Activated B cell treated with CpG ODN at 0.5 μM for 24 hours (primary cell): ENCODE measurements at regions not wholly inside any gene's neighbourhood (a gene's known extent, or its start where the extent isn't known, plus 50 kb on each side); places are given as distances from the start of the nearest gene placed in this dataset.

Experiments
- ATAC-seq: fragments of 200-7000 bp; cut with Tn5 transposase; one replicate; pipeline ENCODE4 v1.10.0; 2021; ENCODE audit warnings: low read depth, mild to moderate bottlenecking, moderate library complexity
- CTCF ChIA-PET: fragments of 350-600 bp; sonication (Branson Sonifier 250); formaldehyde crosslinking; loops from one replicate; lab custom pipeline; 2021; ENCODE audit warnings: antibody characterized with exemption; lab: Charles Lee
- POLR2A ChIA-PET: fragments of 350-600 bp; sonication (Branson Sonifier 250); formaldehyde crosslinking; loops from one replicate; lab custom pipeline; 2021; ENCODE audit warnings: antibody characterized with exemption; lab: Charles Lee
- DNase-seq: peaks from one replicate; pipeline ENCODE4 v3.0.0; 2022
- H3K27ac Mint-ChIP-seq: one replicate; pipeline ENCODE4 v1.8.0; 2020; ENCODE audit warnings: mixed read lengths
- H3K27me3 Mint-ChIP-seq: one replicate; pipeline ENCODE4 v1.8.0; 2021; ENCODE audit warnings: mixed read lengths
- H3K36me3 Mint-ChIP-seq: one replicate; pipeline ENCODE4 v1.8.0; 2021; ENCODE audit warnings: low read depth, mixed read lengths
- H3K4me1 Mint-ChIP-seq: one replicate; pipeline ENCODE4 v1.8.0; 2021; ENCODE audit warnings: mixed read lengths
- H3K4me3 Mint-ChIP-seq: one replicate; pipeline ENCODE4 v1.8.0; 2020; ENCODE audit warnings: mild to moderate bottlenecking, mixed read lengths
- H3K9me3 Mint-ChIP-seq: one replicate; pipeline ENCODE4 v1.8.0; 2020; ENCODE audit warnings: mixed read lengths
- intact Hi-C: fragments of 100-400 bp; cut with micrococcal nuclease; formaldehyde crosslinking; loops from one replicate; pipeline ENCODE4 v1.15.1; 2024
- TF ChIP-seq, protein P1 (sequence below): fragments of 200-600 bp; IDR thresholded peaks from one replicate; pipeline ENCODE4 v1.8.0; 2022; ENCODE audit warnings: antibody characterized with exemption, mild to moderate bottlenecking

GRCh38 chr4:144494280-144494679 lies 151.7 kb upstream of the HHIP start:
- no peak for ATAC-seq
- CTCF ChIA-PET: no interaction called here
- Mint-ChIP-seq H3K4me3 (no peak overlapping the region), H3K9me3 (no peaks in the 10 kb centered on the region), H3K27me3 (no peaks in the 10 kb centered on the region), H3K27ac (no peak overlapping the region), H3K4me1 (no peaks in the 10 kb centered on the region), H3K36me3 (no peaks in the 10 kb centered on the region)
- TF ChIP-seq, protein P1, sequence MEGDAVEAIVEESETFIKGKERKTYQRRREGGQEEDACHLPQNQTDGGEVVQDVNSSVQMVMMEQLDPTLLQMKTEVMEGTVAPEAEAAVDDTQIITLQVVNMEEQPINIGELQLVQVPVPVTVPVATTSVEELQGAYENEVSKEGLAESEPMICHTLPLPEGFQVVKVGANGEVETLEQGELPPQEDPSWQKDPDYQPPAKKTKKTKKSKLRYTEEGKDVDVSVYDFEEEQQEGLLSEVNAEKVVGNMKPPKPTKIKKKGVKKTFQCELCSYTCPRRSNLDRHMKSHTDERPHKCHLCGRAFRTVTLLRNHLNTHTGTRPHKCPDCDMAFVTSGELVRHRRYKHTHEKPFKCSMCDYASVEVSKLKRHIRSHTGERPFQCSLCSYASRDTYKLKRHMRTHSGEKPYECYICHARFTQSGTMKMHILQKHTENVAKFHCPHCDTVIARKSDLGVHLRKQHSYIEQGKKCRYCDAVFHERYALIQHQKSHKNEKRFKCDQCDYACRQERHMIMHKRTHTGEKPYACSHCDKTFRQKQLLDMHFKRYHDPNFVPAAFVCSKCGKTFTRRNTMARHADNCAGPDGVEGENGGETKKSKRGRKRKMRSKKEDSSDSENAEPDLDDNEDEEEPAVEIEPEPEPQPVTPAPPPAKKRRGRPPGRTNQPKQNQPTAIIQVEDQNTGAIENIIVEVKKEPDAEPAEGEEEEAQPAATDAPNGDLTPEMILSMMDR: no peak
- DNase-seq: no peak
- POLR2A ChIA-PET: no interaction called here
- intact Hi-C loops: no loop called here

GRCh38 chr4:144495944-144496343 lies 150.0 kb upstream of the HHIP start:
- no peak for ATAC-seq
- Mint-ChIP-seq H3K27ac (no peak overlapping the region), H3K27me3 (no peaks in the 10 kb centered on the region), H3K4me3 (no peak overlapping the region), H3K4me1 (no peaks in the 10 kb centered on the region), H3K9me3 (no peaks in the 10 kb centered on the region), H3K36me3 (no peaks in the 10 kb centered on the region)
- ChIA-PET CTCF (no interaction called here), POLR2A (no interaction called here)
- no peak for DNase-seq
- intact Hi-C loops: no loop called here
- TF ChIP-seq, protein P1: no peak

- no peak overlapping the region for H3K4me3 Mint-ChIP-seq
- no peaks in the 10 kb centered on the region for H3K36me3 Mint-ChIP-seq
- POLR2A ChIA-PET: no interaction called here
- peaks cover 4% of the 10 kb centered on the region for H3K4me1 Mint-ChIP-seq
- CTCF ChIA-PET: no interaction called here
- TF ChIP-seq, protein P1: no peak
- H3K27ac Mint-ChIP-seq: no peak overlapping the region
- no peaks in the 10 kb centered on the region for H3K9me3 Mint-ChIP-seq
- DNase-seq: no peak
- ATAC-seq: no peak
- H3K27me3 Mint-ChIP-seq: no peaks in the 10 kb centered on the region
- intact Hi-C loops: no loop called here
These were observed 146.2 kb upstream of the HHIP start for GRCh38 chr4:144499777-144500176.

DNA sequence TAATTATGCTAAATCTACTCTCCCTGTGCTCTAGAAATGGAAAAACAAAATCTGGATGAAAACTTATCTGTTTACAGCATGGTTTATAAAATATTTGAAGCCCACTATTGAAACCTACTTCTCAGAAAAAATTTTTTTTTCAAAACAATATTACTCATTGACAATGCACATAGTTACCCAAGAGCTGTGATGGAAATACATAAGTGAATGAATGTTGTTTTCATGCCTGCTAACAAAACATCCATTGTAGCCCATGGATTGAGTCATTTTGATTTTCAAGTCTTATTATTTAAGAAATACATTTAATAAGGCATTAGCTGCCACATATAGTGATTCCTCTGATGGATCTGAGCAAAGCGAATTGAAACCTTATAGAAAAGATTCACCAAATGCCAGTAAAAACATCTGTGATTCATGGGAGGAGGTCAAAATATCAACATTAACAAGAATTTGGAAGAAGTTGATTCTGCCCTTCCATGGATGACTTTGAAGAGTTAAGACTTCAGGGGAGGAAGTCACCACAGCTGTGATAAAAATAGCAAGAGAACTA lies 144.7 kb upstream of the HHIP start:
- no peaks in the 10 kb centered on the region for H3K27me3 Mint-ChIP-seq
- CTCF ChIA-PET: no interaction called here
- TF ChIP-seq, protein P1: no peak
- DNase-seq (no peak), ATAC-seq (no peak)
- H3K4me1 Mint-ChIP-seq: peaks cover 4% of the 10 kb centered on the region
- POLR2A ChIA-PET: no interaction called here
- H3K9me3 Mint-ChIP-seq: no peaks in the 10 kb centered on the region
- H3K27ac Mint-ChIP-seq: no peak overlapping the region
- no peaks in the 10 kb centered on the region for H3K36me3 Mint-ChIP-seq
- no peak overlapping the region for H3K4me3 Mint-ChIP-seq
- intact Hi-C loops: no loop called here

GRCh38 chr4:144504883-144505282 lies 141.1 kb upstream of the HHIP start:
- CTCF ChIA-PET: no interaction called here
- POLR2A ChIA-PET: no interaction called here
- H3K36me3 Mint-ChIP-seq: no peaks in the 10 kb centered on the region
- no peaks in the 10 kb centered on the region for H3K27me3 Mint-ChIP-seq
- H3K4me1 Mint-ChIP-seq: peaks cover 4% of the 10 kb centered on the region
- DNase-seq (no peak), ATAC-seq (no peak)
- no peak overlapping the region for H3K4me3 Mint-ChIP-seq
- H3K27ac Mint-ChIP-seq: no peak overlapping the region
- TF ChIP-seq, protein P1: no peak
- intact Hi-C loops: no loop called here
- H3K9me3 Mint-ChIP-seq: no peaks in the 10 kb centered on the region
